ENCODE measurements at regions not wholly inside any gene's neighbourhood (a gene's known extent, or its start where the extent isn't known, plus 50 kb on each side); places are given as distances from the start of the nearest gene placed in this dataset.

- no peak for DNase-seq (ENCODE audit: low read depth)
Measured at GRCh38 chr3:106756901-106757300, 620.3 kb upstream of the CCDC54 start.

GRCh38 chr3:106758459-106758858 is 618.8 kb upstream of the CCDC54 start:
- no peak for DNase-seq (ENCODE audit: low read depth)

GRCh38 chr3:106759731-106760130 is 617.5 kb upstream of the CCDC54 start:
- DNase-seq (ENCODE audit: low read depth): no peak

GRCh38 chr3:106765342-106765741 is 611.9 kb upstream of the CCDC54 start:
- no peak for DNase-seq (ENCODE audit: low read depth)

GRCh38 chr3:106768941-106769480 is 608.2 kb upstream of the CCDC54 start:
- DNase-seq (ENCODE audit: low read depth): no peak

- DNase-seq (ENCODE audit: low read depth): no peak
Measured at GRCh38 chr3:106773795-106774194, 603.4 kb upstream of the CCDC54 start.

- no peak for DNase-seq (ENCODE audit: low read depth)
Measured at GRCh38 chr3:106783231-106783630, 594.0 kb upstream of the CCDC54 start.

GRCh38 chr3:106789276-106789675 is 588.0 kb upstream of the CCDC54 start:
- no peak for DNase-seq (ENCODE audit: low read depth)

GRCh38 chr3:106792716-106793115 is 584.5 kb upstream of the CCDC54 start:
- DNase-seq (ENCODE audit: low read depth): no peak

GRCh38 chr3:106794442-106794841 is 582.8 kb upstream of the CCDC54 start:
- no peak for DNase-seq (ENCODE audit: low read depth)

- DNase-seq (ENCODE audit: low read depth): no peak
Measured at GRCh38 chr3:106795553-106795952, 581.7 kb upstream of the CCDC54 start.

GRCh38 chr3:106797461-106797860 is 579.8 kb upstream of the CCDC54 start:
- DNase-seq (ENCODE audit: low read depth): no peak

GRCh38 chr3:106805625-106806024 is 571.6 kb upstream of the CCDC54 start:
- no peak for DNase-seq (ENCODE audit: low read depth)

GRCh38 chr3:106806964-106807363 is 570.3 kb upstream of the CCDC54 start:
- DNase-seq (ENCODE audit: low read depth): no peak

- DNase-seq (ENCODE audit: low read depth): no peak
Measured at GRCh38 chr3:106809041-106809440, 568.2 kb upstream of the CCDC54 start.

GRCh38 chr3:106809623-106810299 is 567.5 kb upstream of the CCDC54 start:
- no peak for DNase-seq (ENCODE audit: low read depth)

GRCh38 chr3:106810300-106810875 is 566.9 kb upstream of the CCDC54 start:
- DNase-seq (ENCODE audit: low read depth): no peak

GRCh38 chr3:106811376-106811775 is 565.9 kb upstream of the CCDC54 start:
- DNase-seq (ENCODE audit: low read depth): no peak

GRCh38 chr3:106813742-106814141 is 563.5 kb upstream of the CCDC54 start:
- no peak for DNase-seq (ENCODE audit: low read depth)

- DNase-seq (ENCODE audit: low read depth): no peak
Measured at GRCh38 chr3:106814231-106814630, 563.0 kb upstream of the CCDC54 start.

GRCh38 chr3:106816838-106817237 is 560.4 kb upstream of the CCDC54 start:
- no peak for DNase-seq (ENCODE audit: low read depth)

- DNase-seq (ENCODE audit: low read depth): no peak
Measured at GRCh38 chr3:106817706-106818105, 559.5 kb upstream of the CCDC54 start.

- no peak for DNase-seq (ENCODE audit: low read depth)
Measured at GRCh38 chr3:106819440-106819839, 557.8 kb upstream of the CCDC54 start.

Measured in stimulated activated CD8-positive, alpha-beta memory T cell treated with anti-CD3 and anti-CD28 coated beads, Interleukin-15, amount 100 ng/mL, for 24 hours (primary cell).